HEK293 (cell line): ENCODE measurements at regions not wholly inside any gene's neighbourhood (a gene's known extent, or its start where the extent isn't known, plus 50 kb on each side); places are given as distances from the start of the nearest gene placed in this dataset.
A peak's percentile ranks its signal among the peaks of the same experiment; 100 is the strongest.

Experiments used
- CTCF ChIA-PET: fragments of 350-600 bp; formaldehyde crosslinking; extraction: SDS; loops from one replicate; lab custom pipeline; 2021; ENCODE audit warnings: antibody characterized with exemption; lab: Yijun Ruan, JAX
- POLR2A ChIA-PET: fragments of 300-600 bp; formaldehyde crosslinking; extraction: SDS; loops from one replicate; lab custom pipeline; 2020; ENCODE audit warnings: antibody characterized with exemption, inconsistent platforms; lab: Yijun Ruan, JAX
- H3K27ac ChIP-seq: fragments of 200-500 bp; sonication (Bioruptor generic); 2 replicates; pipeline ENCODE4 v1.5.1; 2014; ENCODE audit warnings: low read depth, low read length, control low read depth, inconsistent platforms; ENCODE audit errors: extremely low read depth
- H3K36me3 ChIP-seq, 2 experiments: fragments of 200-500 bp in 1 of 2; sonication (Bioruptor generic) in 1 of 2; 1 replicate in 1 of 2; 2 replicates in 1 of 2; pipeline ENCODE4 v1.5.1; 2014 to 2017; ENCODE audit warnings: inconsistent platforms in 2 of 2, low read length in 2 of 2; ENCODE audit not compliant: control insufficient read depth in 2 of 2, insufficient read depth in 1 of 2
- H3K4me1 ChIP-seq: fragments of 200-500 bp; sonication (Bioruptor generic); 2 replicates; pipeline ENCODE4 v1.5.1; 2014; ENCODE audit warnings: mild to moderate bottlenecking, low read length, inconsistent platforms; ENCODE audit not compliant: control insufficient read depth, insufficient read depth
- H3K4me3 ChIP-seq: 2 replicates; pipeline ENCODE4 v1.5.1; 2011; ENCODE audit warnings: low read depth, mild to moderate bottlenecking, control low read depth, low read length, moderate library complexity
- H3K9me3 ChIP-seq: fragments of 200-500 bp; sonication (Bioruptor generic); 2 replicates; pipeline ENCODE4 v1.5.1; 2014; ENCODE audit warnings: low read depth, low read length, inconsistent platforms; ENCODE audit not compliant: control insufficient read depth, insufficient read depth
- HOXA7 ChIP-seq: sonication (generic); formaldehyde crosslinking; IDR thresholded peaks from 2 replicates; pipeline ENCODE4 v1.8.1; 2022; ENCODE audit warnings: missing genetic modification reagents, borderline replicate concordance
- KLF1 ChIP-seq: fragments of 450-650 bp; formaldehyde crosslinking; IDR thresholded peaks from 2 replicates; pipeline ENCODE4 v1.5.1; 2016; ENCODE audit warnings: missing biosample characterization, missing genetic modification characterization
- MEIS1 ChIP-seq: sonication (generic); formaldehyde crosslinking; IDR thresholded peaks from 2 replicates; pipeline ENCODE4 v1.8.1; 2022; ENCODE audit warnings: missing genetic modification reagents, mild to moderate bottlenecking, borderline replicate concordance
- OVOL3 ChIP-seq: fragments of 450-650 bp; formaldehyde crosslinking; IDR thresholded peaks from 2 replicates; pipeline ENCODE4 v1.5.1; 2016; ENCODE audit warnings: missing biosample characterization, missing genetic modification characterization
- RBAK ChIP-seq: fragments of 450-650 bp; formaldehyde crosslinking; IDR thresholded peaks from 2 replicates; pipeline ENCODE4 v1.5.1; 2016; ENCODE audit warnings: missing biosample characterization, missing genetic modification characterization
- SCRT2 ChIP-seq: fragments of 450-650 bp; formaldehyde crosslinking; IDR thresholded peaks from 2 replicates; pipeline ENCODE4 v1.5.1; 2016; ENCODE audit warnings: missing biosample characterization, missing genetic modification characterization
- WT1 ChIP-seq: fragments of 450-650 bp; formaldehyde crosslinking; IDR thresholded peaks from 2 replicates; pipeline ENCODE4 v1.5.1; 2016; ENCODE audit warnings: missing biosample characterization, missing genetic modification characterization
- ZBTB26 ChIP-seq: fragments of 450-650 bp; formaldehyde crosslinking; optimal IDR thresholded peaks from 2 replicates; pipeline ENCODE3; 2016; ENCODE audit warnings: missing biosample characterization, mild to moderate bottlenecking, missing genetic modification characterization
- ZBTB48 ChIP-seq: fragments of 450-650 bp; formaldehyde crosslinking; IDR thresholded peaks from 2 replicates; pipeline ENCODE4 v1.5.1; 2016; ENCODE audit warnings: missing biosample characterization, missing genetic modification characterization
- ZEB2 ChIP-seq: fragments of 450-650 bp; formaldehyde crosslinking; IDR thresholded peaks from 2 replicates; pipeline ENCODE4 v1.5.1; 2016; ENCODE audit warnings: missing biosample characterization, missing genetic modification characterization
- ZIC2 ChIP-seq: fragments of 450-650 bp; formaldehyde crosslinking; IDR thresholded peaks from 2 replicates; pipeline ENCODE4 v1.5.1; 2016; ENCODE audit warnings: missing biosample characterization, missing genetic modification characterization
- ZNF112 ChIP-seq: fragments of 450-650 bp; formaldehyde crosslinking; IDR thresholded peaks from 2 replicates; pipeline ENCODE4 v1.5.0; 2017; ENCODE audit warnings: missing biosample characterization, missing genetic modification characterization
- ZNF140 ChIP-seq: fragments of 450-650 bp; formaldehyde crosslinking; IDR thresholded peaks from 2 replicates; pipeline ENCODE4 v1.5.1; 2016; ENCODE audit warnings: missing biosample characterization, missing genetic modification characterization
- ZNF148 ChIP-seq: fragments of 450-650 bp; formaldehyde crosslinking; IDR thresholded peaks from 2 replicates; pipeline ENCODE4 v1.5.0; 2017; ENCODE audit warnings: missing biosample characterization, missing genetic modification characterization, borderline replicate concordance
- ZNF223 ChIP-seq: fragments of 450-650 bp; formaldehyde crosslinking; IDR thresholded peaks from 2 replicates; pipeline ENCODE4 v1.5.1; 2016; ENCODE audit warnings: missing biosample characterization, missing genetic modification characterization
- ZNF274 ChIP-seq, 2 experiments: fragments of 200-500 bp in 1 of 2; fragments of 450-650 bp in 1 of 2; sonication (Bioruptor generic) in 1 of 2; formaldehyde crosslinking in 1 of 2; IDR thresholded peaks; 2 replicates each; pipeline versions ENCODE4 v1.5.1 to v1.6.1; 2014 to 2016; ENCODE audit warnings: borderline replicate concordance in 1 of 2, inconsistent platforms in 1 of 2, low read length in 1 of 2, missing biosample characterization in 1 of 2, missing genetic modification characterization in 1 of 2
- ZNF280D ChIP-seq: fragments of 450-650 bp; formaldehyde crosslinking; IDR thresholded peaks from 2 replicates; pipeline ENCODE4 v1.5.1; 2016; ENCODE audit warnings: missing biosample characterization, missing genetic modification characterization
- ZNF335 ChIP-seq: fragments of 450-650 bp; formaldehyde crosslinking; conservative IDR thresholded peaks from 2 replicates; pipeline ENCODE4 v1.5.1; 2016; ENCODE audit warnings: missing biosample characterization, missing genetic modification characterization
- ZNF501 ChIP-seq: fragments of 450-650 bp; formaldehyde crosslinking; IDR thresholded peaks from 2 replicates; pipeline ENCODE4 v1.5.1; 2016; ENCODE audit warnings: missing biosample characterization, missing genetic modification characterization
- ZNF510 ChIP-seq: fragments of 450-650 bp; formaldehyde crosslinking; IDR thresholded peaks from 2 replicates; pipeline ENCODE4 v1.5.1; 2018; ENCODE audit warnings: mild to moderate bottlenecking, missing genetic modification characterization, missing biosample characterization; ENCODE audit not compliant: insufficient replicate concordance
- ZNF514 ChIP-seq: fragments of 450-650 bp; formaldehyde crosslinking; IDR thresholded peaks from 2 replicates; pipeline ENCODE4 v1.5.1; 2016; ENCODE audit warnings: missing biosample characterization, missing genetic modification characterization
- ZNF555 ChIP-seq: fragments of 450-650 bp; formaldehyde crosslinking; conservative IDR thresholded peaks from 2 replicates; pipeline ENCODE4 v1.5.1; 2017; ENCODE audit warnings: missing biosample characterization, mild to moderate bottlenecking, missing genetic modification characterization, inconsistent platforms
- ZNF571 ChIP-seq: fragments of 450-650 bp; formaldehyde crosslinking; IDR thresholded peaks from 2 replicates; pipeline ENCODE4 v1.5.0; 2017; ENCODE audit warnings: missing biosample characterization, missing genetic modification characterization
- ZNF610 ChIP-seq: fragments of 450-650 bp; formaldehyde crosslinking; IDR thresholded peaks from 2 replicates; pipeline ENCODE4 v1.5.1; 2016; ENCODE audit warnings: missing biosample characterization, missing genetic modification characterization, borderline replicate concordance
- ZNF621 ChIP-seq: fragments of 450-650 bp; formaldehyde crosslinking; IDR thresholded peaks from 2 replicates; pipeline ENCODE4 v1.5.1; 2017; ENCODE audit warnings: missing biosample characterization, missing genetic modification characterization
- ZNF639 ChIP-seq: fragments of 450-650 bp; formaldehyde crosslinking; IDR thresholded peaks from 2 replicates; pipeline ENCODE4 v1.5.1; 2016; ENCODE audit warnings: missing biosample characterization, missing genetic modification characterization
- ZNF701 ChIP-seq: fragments of 450-650 bp; formaldehyde crosslinking; IDR thresholded peaks from 2 replicates; pipeline ENCODE4 v1.5.1; 2016; ENCODE audit warnings: missing biosample characterization, missing genetic modification characterization
- ZNF704 ChIP-seq: fragments of 450-650 bp; formaldehyde crosslinking; IDR thresholded peaks from 2 replicates; pipeline ENCODE4 v1.5.1; 2016; ENCODE audit warnings: missing biosample characterization, missing genetic modification characterization
- ZNF76 ChIP-seq: fragments of 450-650 bp; formaldehyde crosslinking; IDR thresholded peaks from 2 replicates; pipeline ENCODE4; 2016; ENCODE audit warnings: low read depth, missing biosample characterization, missing genetic modification characterization, borderline replicate concordance
- ZNF785 ChIP-seq: fragments of 450-650 bp; formaldehyde crosslinking; IDR thresholded peaks from 2 replicates; pipeline ENCODE4 v1.5.1; 2016; ENCODE audit warnings: missing biosample characterization, missing genetic modification characterization
- ZSCAN16 ChIP-seq: fragments of 450-650 bp; formaldehyde crosslinking; IDR thresholded peaks from 2 replicates; pipeline ENCODE4 v1.5.1; 2016; ENCODE audit warnings: missing biosample characterization, missing genetic modification characterization

- Histone ChIP-seq H3K9me3 (no peaks in the 10 kb centered on the region), H3K4me1 (peaks cover 24% of the 10 kb centered on the region), H3K4me3 (no peak overlapping the region), H3K36me3 (no peaks in the 10 kb centered on the region), H3K27ac (0 out of 2 replicates have a peak overlapping the region, but pooled peaks have one; percentile 51)
- CTCF ChIA-PET: interaction anchor here (0.7 to 2.1 kb wide), 9 partner anchors 9 to 1204 kb away, joined by 3 to 21 read pairs (median 4); no protein-coding TSS in a partner anchor
- POLR2A ChIA-PET: interaction anchor here (0.5 kb wide), 1 partner anchor 1021 kb away, joined by 6 read pairs; no protein-coding TSS in a partner anchor
- no peak for TF ChIP-seq ZNF555 (tag by site-specific recombination)
- TF ChIP-seq ZNF610 (tag by site-specific recombination): no peak
- TF ChIP-seq ZIC2 (tag by site-specific recombination): no peak
- no peak for TF ChIP-seq SCRT2 (tag by site-specific recombination)
- TF ChIP-seq ZSCAN16 (tag by site-specific recombination): no peak
- peak; percentile 87 for TF ChIP-seq ZEB2
- TF ChIP-seq OVOL3 (tag by site-specific recombination): peak; percentile 80
- no peak for TF ChIP-seq ZNF621
- TF ChIP-seq MEIS1 (CRISPR knock-in tag): no peak
- TF ChIP-seq ZNF140: no peak
- no peak for TF ChIP-seq ZNF514 (tag by site-specific recombination)
- no peak for TF ChIP-seq ZNF280D (tag by site-specific recombination)
- no peak for TF ChIP-seq ZNF274 (IDR thresholded peaks at IDR 0.05; ENCODE audit: low read length)
- TF ChIP-seq ZNF274 (tag by site-specific recombination; IDR thresholded peaks at IDR 0.05; ENCODE audit: borderline replicate concordance): no peak
- TF ChIP-seq RBAK (tag by site-specific recombination): no peak
- no peak for TF ChIP-seq ZNF510
- no peak for TF ChIP-seq ZNF501 (tag by site-specific recombination)
- TF ChIP-seq HOXA7 (CRISPR knock-in tag): no peak
- no peak for TF ChIP-seq ZNF701 (tag by site-specific recombination)
- TF ChIP-seq ZNF785 (tag by site-specific recombination): no peak
- no peak for TF ChIP-seq ZNF148 (tag by site-specific recombination)
- peak; percentile 75 for TF ChIP-seq WT1
- TF ChIP-seq ZNF223 (tag by site-specific recombination): no peak
- no peak for TF ChIP-seq ZNF571 (tag by site-specific recombination)
- TF ChIP-seq ZNF76 (tag by site-specific recombination): no peak
- no peak for TF ChIP-seq ZNF335 (tag by site-specific recombination)
- TF ChIP-seq ZBTB26 (tag by site-specific recombination): no peak
- no peak; the same call in 1 of the 2 replicates for TF ChIP-seq KLF1 (tag by site-specific recombination)
- no peak for TF ChIP-seq ZNF704 (tag by site-specific recombination)
- no peak for TF ChIP-seq ZBTB48 (tag by site-specific recombination)
- TF ChIP-seq ZNF112 (tag by site-specific recombination): no peak
- TF ChIP-seq ZNF639 (tag by site-specific recombination): peak; percentile 85
These were observed 137.8 kb upstream of the ANKH start for GRCh38 chr5:15009420-15009819.
